Mesendoderm (in vitro differentiated cells): ENCODE measurements at regions not wholly inside any gene's neighbourhood (a gene's known extent, or its start where the extent isn't known, plus 50 kb on each side); places are given as distances from the start of the nearest gene placed in this dataset.

Experiments
- DNase-seq: peaks from one replicate; pipeline ENCODE4 v3.0.0; 2013
- H2AK5ac ChIP-seq: 2 replicates; pipeline ENCODE4 v1.6.1; 2013; ENCODE audit warnings: low read length, inconsistent platforms
- H2BK120ac ChIP-seq: 2 replicates; pipeline ENCODE4 v1.6.1; 2013; ENCODE audit warnings: low read depth, mild to moderate bottlenecking, low read length, moderate library complexity, mixed read lengths
- H2BK15ac ChIP-seq: replicated peaks from 2 replicates; pipeline ENCODE4 v1.6.1; 2013; ENCODE audit warnings: low read depth, mild to moderate bottlenecking, moderate library complexity
- H2BK5ac ChIP-seq: 2 replicates; pipeline ENCODE4 v1.6.1; 2013; ENCODE audit warnings: low read length, inconsistent platforms
- H3K18ac ChIP-seq: 2 replicates; pipeline ENCODE4 v1.6.1; 2013; ENCODE audit warnings: mild to moderate bottlenecking, low read length, mixed read lengths
- H3K23ac ChIP-seq: one replicate; pipeline ENCODE4 v1.6.1; 2013; ENCODE audit warnings: low read length
- H3K27ac ChIP-seq: 2 replicates; pipeline ENCODE4 v1.5.1; 2013; ENCODE audit warnings: low read depth, mild to moderate bottlenecking, inconsistent platforms, low read length, moderate library complexity
- H3K27me3 ChIP-seq: 2 replicates; pipeline ENCODE4 v1.6.1; 2013; ENCODE audit warnings: low read length, control low read depth, mild to moderate bottlenecking, inconsistent platforms; ENCODE audit not compliant: insufficient read depth, poor library complexity
- H3K36me3 ChIP-seq: 2 replicates; pipeline ENCODE4 v1.6.1; 2013; ENCODE audit warnings: low read length, inconsistent platforms; ENCODE audit not compliant: control insufficient read depth, insufficient read depth
- H3K4ac ChIP-seq: one replicate; pipeline ENCODE4 v1.6.1; 2013; ENCODE audit warnings: low read depth, mild to moderate bottlenecking, low read length, moderate library complexity
- H3K4me1 ChIP-seq: 2 replicates; pipeline ENCODE4 v1.6.1; 2013; ENCODE audit warnings: low read depth, low read length, inconsistent platforms; ENCODE audit not compliant: control insufficient read depth
- H3K4me2 ChIP-seq: 2 replicates; pipeline ENCODE4 v1.6.1; 2013; ENCODE audit warnings: low read length
- H3K4me3 ChIP-seq: 2 replicates; pipeline ENCODE4 v1.5.1; 2013; ENCODE audit warnings: mild to moderate bottlenecking, low read length
- H3K56ac ChIP-seq: one replicate; pipeline ENCODE4 v1.6.1; 2013; ENCODE audit warnings: low read length
- H3K79me1 ChIP-seq: 2 replicates; pipeline ENCODE4 v1.6.1; 2013; ENCODE audit warnings: low read length, inconsistent platforms
- H3K79me2 ChIP-seq: 2 replicates; pipeline ENCODE4 v1.6.1; 2013; ENCODE audit warnings: mild to moderate bottlenecking, low read length; ENCODE audit not compliant: control insufficient read depth, insufficient read depth
- H3K9ac ChIP-seq: 2 replicates; pipeline ENCODE4 v1.6.1; 2013; ENCODE audit warnings: low read length, inconsistent platforms
- H4K5ac ChIP-seq: one replicate; pipeline ENCODE4 v1.6.1; 2013; ENCODE audit warnings: low read length
- H4K8ac ChIP-seq: one replicate; pipeline ENCODE4 v1.6.1; 2013; ENCODE audit warnings: low read depth, mild to moderate bottlenecking, control low read depth, low read length, moderate library complexity
- WGBS: extraction: QIAGEN DNeasy Blood & Tissue Kit; methylation state at CpG from one replicate; pipeline ENCODE4 v1.1.7; 2013; ENCODE audit warnings: low lambda C conversion rate, missing lambda C conversion rate; ENCODE audit not compliant: insufficient coverage; ENCODE audit errors: extremely low coverage; 5-methylcytosine and 5-hydroxymethylcytosine counted together

GRCh38 chr7:47040795-47041347 is 541.0 kb downstream of the TNS3 start:
- H2AK5ac ChIP-seq, result no peak overlapping the region
- no peak for DNase-seq

GRCh38 chr7:47039904-47040303 is 542.0 kb downstream of the TNS3 start:
- H3K9ac ChIP-seq, result no peak overlapping the region
- no peaks in the 10 kb centered on the region for H3K36me3 ChIP-seq
- H3K27me3 ChIP-seq, result no peaks in the 10 kb centered on the region
- no peak overlapping the region for H4K5ac ChIP-seq
- no peaks in the 10 kb centered on the region for H3K79me2 ChIP-seq
- no peak overlapping the region for H3K27ac ChIP-seq
- no peak overlapping the region for H3K4me3 ChIP-seq
- no peak overlapping the region for H3K4ac ChIP-seq
- no peak overlapping the region for H2BK120ac ChIP-seq
- H4K8ac ChIP-seq, result no peak overlapping the region
- H3K18ac ChIP-seq, result no peak overlapping the region
- H2AK5ac ChIP-seq, result no peak overlapping the region
- H2BK15ac ChIP-seq, result no peak overlapping the region
- no peak overlapping the region for H3K23ac ChIP-seq
- H3K79me1 ChIP-seq, result no peaks in the 10 kb centered on the region
- DNase-seq, result no peak
- no CpG with 5 or more reads among the region's 1 CpG for WGBS
- H3K4me1 ChIP-seq, result no peaks in the 10 kb centered on the region
- H2BK5ac ChIP-seq, result no peak overlapping the region
- H3K4me2 ChIP-seq, result no peak overlapping the region
- no peak overlapping the region for H3K56ac ChIP-seq

More at GRCh38 chr7:47040795-47041347, 541.0 kb downstream of the TNS3 start:
- Histone ChIP-seq H3K36me3 (no peaks in the 10 kb centered on the region), H3K4me3 (no peak overlapping the region), H3K56ac (no peak overlapping the region), H4K8ac (no peak overlapping the region), H3K23ac (no peak overlapping the region), H3K4ac (no peak overlapping the region), H3K4me2 (no peak overlapping the region), H2BK15ac (no peak overlapping the region), H3K4me1 (no peaks in the 10 kb centered on the region), H4K5ac (no peak overlapping the region), H3K79me1 (no peaks in the 10 kb centered on the region), H3K18ac (no peak overlapping the region), H3K27me3 (no peaks in the 10 kb centered on the region), H2BK5ac (no peak overlapping the region), H3K9ac (no peak overlapping the region), H3K79me2 (no peaks in the 10 kb centered on the region), H3K27ac (no peak overlapping the region), H2BK120ac (no peak overlapping the region)
- WGBS, result no CpG with 5 or more reads among the region's 10 CpGs

DNA sequence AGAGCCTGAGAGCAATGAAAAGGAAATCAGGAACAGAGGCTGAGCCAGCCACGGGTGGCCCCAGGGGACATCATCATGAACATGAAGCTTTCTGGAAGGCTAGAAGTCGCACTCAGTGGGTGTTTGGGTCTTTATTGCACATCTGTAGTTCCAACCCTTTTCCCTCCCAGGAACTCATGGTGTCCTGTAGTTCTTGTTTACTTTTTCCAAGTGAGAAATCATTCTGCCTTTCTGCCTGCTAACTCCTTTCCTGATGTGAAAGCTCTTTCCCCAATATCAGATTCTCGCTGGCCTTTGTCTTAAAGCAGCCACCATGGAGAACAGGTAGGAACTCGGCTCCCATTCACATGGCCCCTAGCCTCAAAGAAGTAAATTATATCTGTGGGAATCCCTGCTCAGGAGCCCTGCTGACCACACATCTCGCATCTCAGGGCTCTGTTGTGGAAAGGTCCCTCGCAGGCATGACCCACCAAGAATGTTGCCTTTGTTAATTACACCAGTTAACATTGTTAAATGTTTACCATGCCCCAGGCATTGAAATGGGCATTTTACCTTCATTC is 542.7 kb downstream of the TNS3 start:
- H3K79me2 ChIP-seq, result no peaks in the 10 kb centered on the region
- H3K27me3 ChIP-seq, result no peaks in the 10 kb centered on the region
- no peak overlapping the region for H3K18ac ChIP-seq
- H2BK5ac ChIP-seq, result no peak overlapping the region
- no peaks in the 10 kb centered on the region for H3K36me3 ChIP-seq
- no peak overlapping the region for H3K27ac ChIP-seq
- no peak overlapping the region for H3K4me3 ChIP-seq
- H3K56ac ChIP-seq, result no peak overlapping the region
- no peak overlapping the region for H2AK5ac ChIP-seq
- no peak overlapping the region for H4K8ac ChIP-seq
- H3K4me2 ChIP-seq, result no peak overlapping the region
- WGBS, result no CpG with 5 or more reads among the region's 6 CpGs
- H2BK120ac ChIP-seq, result no peak overlapping the region
- no peaks in the 10 kb centered on the region for H3K4me1 ChIP-seq
- H2BK15ac ChIP-seq, result no peak overlapping the region
- H3K4ac ChIP-seq, result no peak overlapping the region
- no peak overlapping the region for H3K9ac ChIP-seq
- no peak overlapping the region for H3K23ac ChIP-seq
- DNase-seq, result peak; percentile 37
- no peak overlapping the region for H4K5ac ChIP-seq
- H3K79me1 ChIP-seq, result no peaks in the 10 kb centered on the region

- Histone ChIP-seq H3K9ac (no peak overlapping the region), H2BK120ac (no peak overlapping the region), H3K27ac (no peak overlapping the region), H3K36me3 (no peaks in the 10 kb centered on the region), H3K4me1 (no peaks in the 10 kb centered on the region), H3K4me2 (no peak overlapping the region), H3K23ac (no peak overlapping the region), H3K4ac (no peak overlapping the region), H3K18ac (no peak overlapping the region), H3K79me2 (no peaks in the 10 kb centered on the region), H3K79me1 (no peaks in the 10 kb centered on the region), H3K56ac (no peak overlapping the region), H3K27me3 (no peaks in the 10 kb centered on the region), H2AK5ac (no peak overlapping the region), H2BK15ac (no peak overlapping the region), H3K4me3 (no peak overlapping the region), H4K5ac (no peak overlapping the region), H2BK5ac (no peak overlapping the region), H4K8ac (no peak overlapping the region)
- DNase-seq, result peak; percentile 9
- no CpG with 5 or more reads among the region's 6 CpGs for WGBS
Observed at GRCh38 chr7:47038621-47039020, 543.3 kb downstream of the TNS3 start.

DNA sequence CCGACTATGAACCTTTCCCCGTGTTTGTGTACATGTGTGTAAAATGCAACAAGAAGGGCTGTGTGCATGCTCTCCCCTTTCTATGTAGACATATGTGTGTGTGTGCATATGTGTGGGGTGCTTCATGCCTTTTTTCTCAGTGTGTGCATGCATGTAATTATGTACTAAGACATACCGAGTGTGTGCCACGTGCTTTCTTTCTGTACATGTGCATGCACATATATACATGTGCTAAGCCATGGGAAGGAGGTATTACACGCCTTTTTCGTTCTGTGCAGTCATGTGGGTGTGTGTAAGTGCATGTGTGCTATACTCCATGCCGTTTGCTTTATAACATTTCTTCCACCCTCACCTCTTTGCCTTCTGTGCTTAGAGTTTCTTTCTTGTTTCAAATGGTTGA is 544.3 kb downstream of the TNS3 start:
- Histone ChIP-seq H3K9ac (no peak overlapping the region), H3K27ac (no peak overlapping the region), H3K79me2 (no peaks in the 10 kb centered on the region), H3K4ac (no peak overlapping the region), H3K4me2 (no peak overlapping the region), H2AK5ac (no peak overlapping the region), H3K23ac (no peak overlapping the region), H3K18ac (no peak overlapping the region), H2BK15ac (no peak overlapping the region), H2BK5ac (no peak overlapping the region), H4K8ac (no peak overlapping the region), H3K56ac (no peak overlapping the region), H3K4me3 (no peak overlapping the region), H2BK120ac (no peak overlapping the region), H3K4me1 (no peaks in the 10 kb centered on the region), H3K36me3 (no peaks in the 10 kb centered on the region), H4K5ac (no peak overlapping the region), H3K27me3 (no peaks in the 10 kb centered on the region), H3K79me1 (no peaks in the 10 kb centered on the region)
- DNase-seq, result no peak
- WGBS, result no CpG with 5 or more reads among the region's 7 CpGs

GRCh38 chr7:47036909-47037308 is 545.0 kb downstream of the TNS3 start:
- no peak overlapping the region for H3K4ac ChIP-seq
- H2BK15ac ChIP-seq, result no peak overlapping the region
- H3K4me1 ChIP-seq, result no peaks in the 10 kb centered on the region
- H3K4me2 ChIP-seq, result no peak overlapping the region
- H3K27me3 ChIP-seq, result no peaks in the 10 kb centered on the region
- H3K79me1 ChIP-seq, result no peaks in the 10 kb centered on the region
- no peak overlapping the region for H4K8ac ChIP-seq
- no peak overlapping the region for H3K4me3 ChIP-seq
- H4K5ac ChIP-seq, result no peak overlapping the region
- no CpG with 5 or more reads among the region's 6 CpGs for WGBS
- no peak overlapping the region for H3K18ac ChIP-seq
- H3K79me2 ChIP-seq, result no peaks in the 10 kb centered on the region
- DNase-seq, result no peak
- H3K23ac ChIP-seq, result no peak overlapping the region
- no peaks in the 10 kb centered on the region for H3K36me3 ChIP-seq
- no peak overlapping the region for H3K9ac ChIP-seq
- H2AK5ac ChIP-seq, result no peak overlapping the region
- H3K27ac ChIP-seq, result no peak overlapping the region
- no peak overlapping the region for H3K56ac ChIP-seq
- H2BK120ac ChIP-seq, result no peak overlapping the region
- no peak overlapping the region for H2BK5ac ChIP-seq
